PC-9 (cell line): ENCODE measurements at regions not wholly inside any gene's neighbourhood (a gene's known extent, or its start where the extent isn't known, plus 50 kb on each side); places are given as distances from the start of the nearest gene placed in this dataset.
A peak's percentile ranks its signal among the peaks of the same experiment; 100 is the strongest.

Experiments used
- BruUV-seq: library from RNA; stranded (reverse); fragments of 400-500 nt; replicated peaks from 2 replicates; lab custom pipeline; 2021; lab: Mats Ljungman, UMichigan
- CTCF ChIA-PET: fragments of 300-600 bp; sonication (Branson Sonifier 250); formaldehyde crosslinking; loops from one replicate; lab custom pipeline; 2022; ENCODE audit warnings: antibody characterized with exemption; lab: Charles Lee
- POLR2A ChIA-PET: fragments of 300-600 bp; sonication (Branson Sonifier 250); formaldehyde crosslinking; loops from one replicate; lab custom pipeline; 2022; ENCODE audit warnings: antibody characterized with exemption; ENCODE audit not compliant: unreplicated experiment; lab: Charles Lee
- DNase-seq, 2 experiments: peaks; one replicate each; pipeline versions ENCODE4 v3.0.0 to v3.0.0-alpha.2; 2015 to 2022; ENCODE audit warnings: mixed read lengths in 1 of 2
- H2AFZ ChIP-seq: fragments of 200-600 bp; sonication (generic); 2 replicates; pipeline ENCODE4 v1.8.1; 2017; ENCODE audit warnings: antibody characterized with exemption
- H3F3A ChIP-seq: fragments of 200-600 bp; sonication (generic); 2 replicates; pipeline ENCODE4 v1.8.1; 2017; ENCODE audit warnings: antibody characterized with exemption, mild to moderate bottlenecking, low read depth; ENCODE audit not compliant: insufficient read depth
- H3K27ac ChIP-seq: fragments of 200-600 bp; sonication (generic); 2 replicates; pipeline ENCODE4 v1.6.1; 2016; ENCODE audit warnings: mixed run types
- H3K27me3 ChIP-seq: fragments of 200-600 bp; sonication (generic); 2 replicates; pipeline ENCODE4 v1.6.1; 2016; ENCODE audit warnings: low read depth, mixed run types; ENCODE audit not compliant: insufficient read depth
- H3K36me3 ChIP-seq: fragments of 200-600 bp; sonication (generic); 2 replicates; pipeline ENCODE4 v1.6.1; 2016; ENCODE audit warnings: low read depth, mixed run types
- H3K4me1 ChIP-seq: fragments of 200-600 bp; sonication (generic); replicated peaks from 2 replicates; pipeline ENCODE4 v1.6.1; 2016; ENCODE audit warnings: mixed run types; ENCODE audit not compliant: insufficient read depth
- H3K4me2 ChIP-seq: fragments of 200-600 bp; sonication (generic); 2 replicates; pipeline ENCODE4 v1.6.1; 2017; ENCODE audit warnings: mixed run types
- H3K4me3 ChIP-seq: fragments of 200-600 bp; sonication (generic); 2 replicates; pipeline ENCODE4 v1.6.1; 2016; ENCODE audit warnings: mixed run types
- H3K79me2 ChIP-seq: fragments of 200-600 bp; sonication (generic); 2 replicates; pipeline ENCODE4 v1.6.1; 2017; ENCODE audit warnings: low read depth, mixed run types
- H3K9me2 ChIP-seq: fragments of 200-600 bp; sonication (generic); 2 replicates; pipeline ENCODE4 v1.8.1; 2017; ENCODE audit warnings: mild to moderate bottlenecking; ENCODE audit not compliant: insufficient read depth
- H3K9me3 ChIP-seq: fragments of 200-600 bp; sonication (generic); 2 replicates; pipeline ENCODE4 v1.8.1; 2016; ENCODE audit warnings: low read depth; ENCODE audit not compliant: insufficient read depth
- H4K20me1 ChIP-seq: fragments of 200-600 bp; sonication (generic); 2 replicates; pipeline ENCODE4 v1.8.1; 2017; ENCODE audit not compliant: insufficient read depth
- EZH2 ChIP-seq: fragments of 200-600 bp; sonication (generic); IDR thresholded peaks from 2 replicates; pipeline ENCODE4 v1.8.0; 2017; ENCODE audit warnings: antibody characterized with exemption, low read depth
- intact Hi-C: fragments of 100-400 bp; cut with micrococcal nuclease; formaldehyde crosslinking; loops from one replicate; pipeline ENCODE4 v1.10.0; 2022; ENCODE audit not compliant: unreplicated experiment
- TF ChIP-seq, protein P1 (sequence below): fragments of 200-600 bp; sonication (generic); conservative IDR thresholded peaks from 2 replicates; pipeline ENCODE4 v1.6.1; 2017; ENCODE audit warnings: mixed run types, antibody characterized with exemption, mild to moderate bottlenecking, moderate library complexity

- intact Hi-C loops: no loop called here
- TF ChIP-seq, protein P1, sequence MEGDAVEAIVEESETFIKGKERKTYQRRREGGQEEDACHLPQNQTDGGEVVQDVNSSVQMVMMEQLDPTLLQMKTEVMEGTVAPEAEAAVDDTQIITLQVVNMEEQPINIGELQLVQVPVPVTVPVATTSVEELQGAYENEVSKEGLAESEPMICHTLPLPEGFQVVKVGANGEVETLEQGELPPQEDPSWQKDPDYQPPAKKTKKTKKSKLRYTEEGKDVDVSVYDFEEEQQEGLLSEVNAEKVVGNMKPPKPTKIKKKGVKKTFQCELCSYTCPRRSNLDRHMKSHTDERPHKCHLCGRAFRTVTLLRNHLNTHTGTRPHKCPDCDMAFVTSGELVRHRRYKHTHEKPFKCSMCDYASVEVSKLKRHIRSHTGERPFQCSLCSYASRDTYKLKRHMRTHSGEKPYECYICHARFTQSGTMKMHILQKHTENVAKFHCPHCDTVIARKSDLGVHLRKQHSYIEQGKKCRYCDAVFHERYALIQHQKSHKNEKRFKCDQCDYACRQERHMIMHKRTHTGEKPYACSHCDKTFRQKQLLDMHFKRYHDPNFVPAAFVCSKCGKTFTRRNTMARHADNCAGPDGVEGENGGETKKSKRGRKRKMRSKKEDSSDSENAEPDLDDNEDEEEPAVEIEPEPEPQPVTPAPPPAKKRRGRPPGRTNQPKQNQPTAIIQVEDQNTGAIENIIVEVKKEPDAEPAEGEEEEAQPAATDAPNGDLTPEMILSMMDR: no peak
- TF ChIP-seq EZH2: no peak
- Histone ChIP-seq H2AFZ (no peak overlapping the region), H3K27ac (no peak overlapping the region), H3K4me2 (no peak overlapping the region), H4K20me1 (no peaks in the 10 kb centered on the region), H3K4me1 (peaks cover 28% of the 10 kb centered on the region), H3K4me3 (no peak overlapping the region), H3K9me2 (peaks cover 4% of the 10 kb centered on the region; the same call in 1 of the 2 replicates), H3K27me3 (no peaks in the 10 kb centered on the region), H3K36me3 (no peaks in the 10 kb centered on the region), H3K9me3 (no peaks in the 10 kb centered on the region; the same call in 1 of the 2 replicates), H3F3A (peaks cover 10% of the 10 kb centered on the region), H3K79me2 (no peaks in the 10 kb centered on the region)
- DNase-seq: no peak
- ChIA-PET POLR2A (no interaction called here), CTCF (no interaction called here)
- BruUV-seq: no TSS peak
These were observed 295.0 kb upstream of the SPRED2 start for GRCh38 chr2:65727381-65727780.

DNA sequence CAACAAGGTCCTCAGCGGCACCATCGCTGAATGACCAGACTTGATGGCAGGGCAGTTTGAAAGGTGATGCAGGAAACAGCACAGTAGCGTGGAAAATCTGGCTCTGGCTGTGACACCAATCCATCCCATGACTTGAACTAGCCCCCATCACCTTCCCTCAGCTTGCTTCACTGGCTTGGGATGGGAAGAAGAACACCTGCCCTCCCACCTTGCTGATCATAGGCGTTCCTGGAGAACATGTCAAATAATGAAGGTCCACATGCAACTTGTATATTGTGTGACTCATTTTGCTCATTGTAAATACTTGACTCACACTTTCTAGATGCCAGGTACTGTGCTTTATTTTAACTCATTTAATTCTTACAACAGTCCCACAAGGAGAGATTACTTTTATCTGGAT lies 292.4 kb upstream of the SPRED2 start:
- intact Hi-C loops: no loop called here
- no peak overlapping the region for H2AFZ ChIP-seq
- H3K79me2 ChIP-seq: no peaks in the 10 kb centered on the region
- no peak for TF ChIP-seq EZH2
- TF ChIP-seq, protein P1: no peak
- peak in 1 of 2 experiments; percentile 67 for DNase-seq
- no peaks in the 10 kb centered on the region for H4K20me1 ChIP-seq
- BruUV-seq: no TSS peak
- H3K27ac ChIP-seq: no peak overlapping the region
- peaks cover 10% of the 10 kb centered on the region for H3F3A ChIP-seq
- peaks cover 27% of the 10 kb centered on the region for H3K4me1 ChIP-seq
- CTCF ChIA-PET: no interaction called here
- 0 out of 2 replicates have a peak overlapping the region, but pooled peaks have one; percentile 11 for H3K4me2 ChIP-seq
- H3K9me3 ChIP-seq: no peaks in the 10 kb centered on the region; the same call in 1 of the 2 replicates
- POLR2A ChIA-PET: no interaction called here
- H3K27me3 ChIP-seq: no peaks in the 10 kb centered on the region
- H3K4me3 ChIP-seq: no peak overlapping the region
- H3K9me2 ChIP-seq: peaks cover 4% of the 10 kb centered on the region; the same call in 1 of the 2 replicates
- no peaks in the 10 kb centered on the region for H3K36me3 ChIP-seq

- H3K9me2 ChIP-seq: peaks cover 4% of the 10 kb centered on the region; the same call in 1 of the 2 replicates
- H2AFZ ChIP-seq: no peak overlapping the region
- H3K79me2 ChIP-seq: no peaks in the 10 kb centered on the region
- TF ChIP-seq, protein P1: no peak
- no peak for TF ChIP-seq EZH2
- H4K20me1 ChIP-seq: no peaks in the 10 kb centered on the region
- no peaks in the 10 kb centered on the region for H3K27me3 ChIP-seq
- H3K36me3 ChIP-seq: no peaks in the 10 kb centered on the region
- ChIA-PET POLR2A (no interaction called here), CTCF (no interaction called here)
- no TSS peak for BruUV-seq
- H3F3A ChIP-seq: peaks cover 8% of the 10 kb centered on the region
- no peak for DNase-seq
- intact Hi-C loops: no loop called here
- no peaks in the 10 kb centered on the region; the same call in 1 of the 2 replicates for H3K9me3 ChIP-seq
- H3K4me2 ChIP-seq: no peak overlapping the region
- H3K4me1 ChIP-seq: peaks cover 23% of the 10 kb centered on the region
- no peak overlapping the region for H3K27ac ChIP-seq
- no peak overlapping the region for H3K4me3 ChIP-seq
These were observed 291.9 kb upstream of the SPRED2 start for GRCh38 chr2:65724336-65724735.
